ENCODE measurements at regions not wholly inside any gene's neighbourhood (a gene's known extent, or its start where the extent isn't known, plus 50 kb on each side); places are given as distances from the start of the nearest gene placed in this dataset.

DNA sequence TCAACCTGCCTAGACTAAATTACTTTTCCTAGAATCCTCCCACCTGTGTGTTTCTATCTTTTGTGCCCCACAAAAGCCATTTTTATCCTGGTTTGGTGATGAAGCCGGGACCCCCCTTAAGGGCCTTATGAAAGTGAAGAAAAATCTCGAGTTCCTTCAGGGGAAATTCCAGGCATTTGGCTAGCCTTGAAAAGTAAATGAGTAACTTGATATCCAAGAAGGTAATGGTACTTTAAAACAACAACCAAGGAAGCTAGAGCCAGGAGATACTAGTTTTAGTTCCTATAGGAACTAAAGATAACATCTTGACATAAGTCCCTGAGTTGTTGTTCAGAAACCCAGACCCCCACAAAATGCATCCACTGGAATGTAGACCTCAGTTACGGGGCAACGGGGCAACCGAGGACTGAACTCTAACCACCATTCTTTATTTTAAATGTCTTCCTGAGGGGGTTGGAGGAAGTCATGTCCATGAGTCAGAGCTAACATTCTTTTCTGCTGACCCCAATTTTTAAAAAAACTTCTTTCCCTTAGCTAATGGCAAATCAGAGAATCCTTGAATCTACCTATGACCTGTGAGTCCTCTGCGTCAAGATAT, 73.9 kb downstream of the VCX3A start:
- no peaks in the 10 kb centered on the region for H3K27me3 Mint-ChIP-seq (ENCODE audit: insufficient read depth, unreplicated experiment)
- intact Hi-C loops (cut with micrococcal nuclease): no loop called here
- POLR2A ChIA-PET: no interaction called here

DNA sequence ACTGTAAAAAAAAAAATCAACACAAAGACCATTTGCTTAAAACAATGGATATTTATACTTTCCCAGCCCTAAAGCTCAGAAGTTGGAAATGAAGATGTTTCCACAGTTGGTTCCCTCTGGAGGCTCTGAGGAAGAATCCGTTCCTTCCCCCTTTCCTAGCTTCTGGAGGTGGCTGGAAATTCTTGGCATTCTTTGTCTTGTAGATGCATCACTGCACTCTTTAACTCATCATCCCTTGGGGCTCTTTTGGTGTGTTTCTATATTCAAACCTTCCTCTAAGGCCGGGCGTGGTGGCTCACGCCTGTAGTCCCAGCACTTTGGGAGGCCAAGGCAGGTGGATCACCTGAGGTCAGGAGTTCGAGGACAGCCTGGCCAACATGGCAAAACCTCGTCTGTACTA, 78.7 kb downstream of the VCX3A start:
- TF ChIP-seq, protein P1, sequence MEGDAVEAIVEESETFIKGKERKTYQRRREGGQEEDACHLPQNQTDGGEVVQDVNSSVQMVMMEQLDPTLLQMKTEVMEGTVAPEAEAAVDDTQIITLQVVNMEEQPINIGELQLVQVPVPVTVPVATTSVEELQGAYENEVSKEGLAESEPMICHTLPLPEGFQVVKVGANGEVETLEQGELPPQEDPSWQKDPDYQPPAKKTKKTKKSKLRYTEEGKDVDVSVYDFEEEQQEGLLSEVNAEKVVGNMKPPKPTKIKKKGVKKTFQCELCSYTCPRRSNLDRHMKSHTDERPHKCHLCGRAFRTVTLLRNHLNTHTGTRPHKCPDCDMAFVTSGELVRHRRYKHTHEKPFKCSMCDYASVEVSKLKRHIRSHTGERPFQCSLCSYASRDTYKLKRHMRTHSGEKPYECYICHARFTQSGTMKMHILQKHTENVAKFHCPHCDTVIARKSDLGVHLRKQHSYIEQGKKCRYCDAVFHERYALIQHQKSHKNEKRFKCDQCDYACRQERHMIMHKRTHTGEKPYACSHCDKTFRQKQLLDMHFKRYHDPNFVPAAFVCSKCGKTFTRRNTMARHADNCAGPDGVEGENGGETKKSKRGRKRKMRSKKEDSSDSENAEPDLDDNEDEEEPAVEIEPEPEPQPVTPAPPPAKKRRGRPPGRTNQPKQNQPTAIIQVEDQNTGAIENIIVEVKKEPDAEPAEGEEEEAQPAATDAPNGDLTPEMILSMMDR (IDR thresholded peaks at IDR 0.05; ENCODE audit: unreplicated experiment): no peak
- ChIA-PET POLR2A (no interaction called here), CTCF (no interaction called here)
- Mint-ChIP-seq H3K9me3 (ENCODE audit: unreplicated experiment) (peaks cover 40% of the 10 kb centered on the region), H3K4me3 (ENCODE audit: unreplicated experiment) (no peak overlapping the region), H3K4me1 (ENCODE audit: insufficient read depth, unreplicated experiment) (no peaks in the 10 kb centered on the region), H3K27me3 (ENCODE audit: insufficient read depth, unreplicated experiment) (no peaks in the 10 kb centered on the region), H3K27ac (ENCODE audit: low read depth, unreplicated experiment) (no peak overlapping the region), H3K36me3 (ENCODE audit: insufficient read depth, unreplicated experiment) (no peaks in the 10 kb centered on the region)
- BruUV-seq (replicated peaks): no TSS peak
- DNase-seq (ENCODE audit: unreplicated experiment): no peak
- intact Hi-C loops (cut with micrococcal nuclease): no loop called here

More for the DNA sequence above, 73.9 kb downstream of the VCX3A start:
- Mint-ChIP-seq H3K9me3 (ENCODE audit: unreplicated experiment) (peaks cover 50% of the 10 kb centered on the region), H3K4me1 (ENCODE audit: insufficient read depth, unreplicated experiment) (no peaks in the 10 kb centered on the region), H3K4me3 (ENCODE audit: unreplicated experiment) (no peak overlapping the region), H3K27ac (ENCODE audit: low read depth, unreplicated experiment) (no peak overlapping the region), H3K36me3 (ENCODE audit: insufficient read depth, unreplicated experiment) (no peaks in the 10 kb centered on the region)
- TF ChIP-seq, protein P1 (IDR thresholded peaks at IDR 0.05; ENCODE audit: unreplicated experiment): no peak
- BruUV-seq (replicated peaks): no TSS peak
- CTCF ChIA-PET: no interaction called here
- DNase-seq (ENCODE audit: unreplicated experiment): no peak

DNA sequence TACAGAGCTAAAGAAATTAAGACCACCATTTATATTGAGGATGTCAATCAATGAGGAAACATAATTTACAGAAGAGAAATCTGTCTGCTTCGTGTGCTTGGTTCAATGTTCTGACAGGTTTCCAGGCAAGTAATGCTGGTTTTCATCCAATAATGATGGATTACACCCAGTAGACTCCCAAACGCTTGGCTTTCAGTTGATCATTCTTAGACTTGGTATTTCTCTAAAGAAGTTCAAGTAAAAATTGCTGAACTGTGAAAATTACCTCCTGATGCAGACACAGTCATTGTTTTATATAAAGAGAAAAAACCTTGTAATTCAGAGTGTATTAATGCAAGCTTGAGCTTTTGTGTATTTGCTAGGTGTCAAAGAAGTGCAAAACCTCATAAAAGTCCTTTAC, 85.0 kb downstream of the VCX3A start:
- no TSS peak for BruUV-seq (replicated peaks)
- H3K27ac Mint-ChIP-seq (ENCODE audit: low read depth, unreplicated experiment): no peak overlapping the region
- H3K36me3 Mint-ChIP-seq (ENCODE audit: insufficient read depth, unreplicated experiment): no peaks in the 10 kb centered on the region
- intact Hi-C loops (cut with micrococcal nuclease): no loop called here
- peaks cover 36% of the 10 kb centered on the region for H3K9me3 Mint-ChIP-seq (ENCODE audit: unreplicated experiment)
- TF ChIP-seq, protein P1 (IDR thresholded peaks at IDR 0.05; ENCODE audit: unreplicated experiment): no peak
- no peak for DNase-seq (ENCODE audit: unreplicated experiment)
- no peaks in the 10 kb centered on the region for H3K4me1 Mint-ChIP-seq (ENCODE audit: insufficient read depth, unreplicated experiment)
- no peak overlapping the region for H3K4me3 Mint-ChIP-seq (ENCODE audit: unreplicated experiment)
- POLR2A ChIA-PET: no interaction called here
- H3K27me3 Mint-ChIP-seq (ENCODE audit: insufficient read depth, unreplicated experiment): no peaks in the 10 kb centered on the region
- CTCF ChIA-PET: no interaction called here

DNA sequence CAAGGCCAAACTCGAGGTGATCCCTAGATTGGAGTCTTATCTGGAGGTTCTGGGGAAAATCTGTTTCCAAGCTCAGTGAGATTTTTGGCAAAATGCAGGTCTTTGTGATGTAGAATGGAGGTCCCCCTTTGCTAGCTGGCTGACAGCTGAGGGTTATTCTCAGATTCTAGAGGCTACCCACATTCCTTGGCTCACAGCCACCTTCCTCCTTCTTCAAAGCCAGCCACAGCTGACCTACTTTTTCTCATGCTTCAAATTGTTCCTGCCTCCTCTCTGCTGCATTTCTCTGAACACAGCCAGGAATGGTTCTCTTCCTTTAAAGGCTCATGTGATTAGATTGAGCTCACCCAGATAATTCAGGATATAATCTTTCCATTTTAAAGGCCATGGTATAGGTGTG, 86.9 kb downstream of the VCX3A start:
- Mint-ChIP-seq H3K27ac (ENCODE audit: low read depth, unreplicated experiment) (no peak overlapping the region), H3K36me3 (ENCODE audit: insufficient read depth, unreplicated experiment) (no peaks in the 10 kb centered on the region), H3K9me3 (ENCODE audit: unreplicated experiment) (peaks cover 42% of the 10 kb centered on the region), H3K4me1 (ENCODE audit: insufficient read depth, unreplicated experiment) (no peaks in the 10 kb centered on the region), H3K27me3 (ENCODE audit: insufficient read depth, unreplicated experiment) (no peaks in the 10 kb centered on the region), H3K4me3 (ENCODE audit: unreplicated experiment) (no peak overlapping the region)
- CTCF ChIA-PET: interaction anchor here (0.6 kb wide), 1 partner anchor 281 kb away, joined by 5 read pairs; no protein-coding TSS in a partner anchor
- no peak for DNase-seq (ENCODE audit: unreplicated experiment)
- TF ChIP-seq, protein P1 (IDR thresholded peaks at IDR 0.05; ENCODE audit: unreplicated experiment): no peak
- intact Hi-C loops (cut with micrococcal nuclease): no loop called here
- POLR2A ChIA-PET: no interaction called here
- no TSS peak for BruUV-seq (replicated peaks)

Data from MCF 10A (cell line).